ENCODE measurements at regions not wholly inside any gene's neighbourhood (a gene's known extent, or its start where the extent isn't known, plus 50 kb on each side); places are given as distances from the start of the nearest gene placed in this dataset.

- H3K36me3 ChIP-seq (replicated peaks in 1 of 2; ENCODE audit: insufficient read depth in 1 of 2, low read depth in 2 of 2) = no peaks in the 10 kb centered on the region
- ATAC-seq (no peak), DNase-seq (no peak)
- no peak overlapping the region for H3K4me3 ChIP-seq
- intact Hi-C loops (cut with DNase I) = no loop called here
- no peaks in the 10 kb centered on the region for H3K4me1 ChIP-seq
- no peaks in the 10 kb centered on the region for H3K27me3 ChIP-seq
- WGBS, 2 donors = 63 to 72% methylated on average over 4 of the region's 4 CpGs
- H3K27ac ChIP-seq = no peak overlapping the region
- TF ChIP-seq POLR2A (IDR thresholded peaks at IDR 0.05) (no peak), CTCF (IDR thresholded peaks at IDR 0.05) (no peak)
- H3K9me3 ChIP-seq = no peaks in the 10 kb centered on the region
Measured at GRCh38 chr11:127445476-127445875, 444.9 kb upstream of the KIRREL3 start.

GRCh38 chr11:127443297-127443696 is 442.7 kb upstream of the KIRREL3 start:
- DNase-seq (no peak), ATAC-seq (no peak)
- Histone ChIP-seq H3K27ac (no peak overlapping the region), H3K9me3 (no peaks in the 10 kb centered on the region), H3K4me1 (no peaks in the 10 kb centered on the region), H3K36me3 (replicated peaks in 1 of 2; ENCODE audit: insufficient read depth in 1 of 2, low read depth in 2 of 2) (no peaks in the 10 kb centered on the region), H3K27me3 (no peaks in the 10 kb centered on the region), H3K4me3 (no peak overlapping the region)
- WGBS, 2 donors = 33 to 45% methylated on average over 2 of the region's 2 CpGs
- TF ChIP-seq CTCF (IDR thresholded peaks at IDR 0.05) (no peak), POLR2A (IDR thresholded peaks at IDR 0.05) (no peak)
- intact Hi-C loops (cut with DNase I) = no loop called here

DNA sequence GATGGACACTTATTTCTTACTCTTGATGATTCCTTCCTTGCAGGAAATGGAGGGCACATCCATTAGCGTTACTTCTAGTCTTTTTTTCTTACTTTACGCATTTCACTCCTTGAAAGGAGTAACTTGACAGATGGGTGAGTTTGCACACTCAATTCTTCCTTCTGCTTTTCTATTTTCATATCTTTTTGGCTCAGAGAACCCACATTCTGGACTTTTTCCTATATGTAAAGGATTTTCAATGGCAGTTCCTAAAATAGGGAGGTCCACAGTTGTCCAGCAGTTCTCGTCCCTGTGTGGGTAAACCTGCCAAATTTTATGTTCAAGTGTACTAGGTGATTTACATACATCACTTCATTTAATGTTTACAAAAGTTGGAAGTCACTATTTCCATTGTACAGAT is 440.0 kb upstream of the KIRREL3 start:
- H3K9me3 ChIP-seq = no peaks in the 10 kb centered on the region
- no peaks in the 10 kb centered on the region for H3K36me3 ChIP-seq (replicated peaks in 1 of 2; ENCODE audit: insufficient read depth in 1 of 2, low read depth in 2 of 2)
- no peaks in the 10 kb centered on the region for H3K27me3 ChIP-seq
- intact Hi-C loops (cut with DNase I) = no loop called here
- H3K4me1 ChIP-seq = no peaks in the 10 kb centered on the region
- no peak overlapping the region for H3K4me3 ChIP-seq
- no peak overlapping the region for H3K27ac ChIP-seq
- DNase-seq (no peak), ATAC-seq (no peak)
- WGBS, 2 donors = 39 to 65% methylated on average over 3 of the region's 3 CpGs
- TF ChIP-seq POLR2A (IDR thresholded peaks at IDR 0.05) = no peak
- TF ChIP-seq CTCF (IDR thresholded peaks at IDR 0.05) = no peak

DNA sequence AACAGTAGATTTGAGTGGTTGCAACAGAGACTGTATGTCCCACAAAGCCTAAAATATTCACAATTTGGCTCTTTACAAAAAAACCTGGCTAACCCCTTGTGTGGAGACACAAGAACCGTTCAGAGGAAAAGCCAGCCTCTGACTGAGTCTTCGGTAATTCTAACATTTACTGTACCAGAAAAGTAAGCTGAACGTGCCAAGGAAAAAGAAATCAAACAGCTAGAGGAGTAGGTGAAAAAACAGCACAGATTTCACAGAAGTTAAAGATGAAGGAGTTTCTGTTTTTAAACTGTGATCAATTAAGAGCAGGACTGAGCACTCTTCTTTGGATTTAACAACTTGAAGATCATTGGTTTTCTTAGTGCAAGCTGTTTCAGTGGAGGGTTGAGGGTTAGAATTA is 424.7 kb upstream of the KIRREL3 start:
- intact Hi-C loops (cut with DNase I) = no loop called here
- ATAC-seq (no peak), DNase-seq (no peak)
- Histone ChIP-seq H3K36me3 (replicated peaks in 1 of 2; ENCODE audit: insufficient read depth in 1 of 2, low read depth in 2 of 2) (no peaks in the 10 kb centered on the region), H3K9me3 (no peaks in the 10 kb centered on the region), H3K4me3 (no peak overlapping the region), H3K27me3 (no peaks in the 10 kb centered on the region), H3K4me1 (no peaks in the 10 kb centered on the region), H3K27ac (no peak overlapping the region)
- TF ChIP-seq POLR2A (IDR thresholded peaks at IDR 0.05) (no peak), CTCF (IDR thresholded peaks at IDR 0.05) (no peak)
- 64 to 68% methylated on average over 3 of the region's 3 CpGs for WGBS, 2 donors

- no peak for ATAC-seq
- no peaks in the 10 kb centered on the region for H3K36me3 ChIP-seq (replicated peaks in 1 of 2; ENCODE audit: insufficient read depth in 1 of 2, low read depth in 2 of 2)
- no peak for DNase-seq
- H3K9me3 ChIP-seq = no peaks in the 10 kb centered on the region
- no peaks in the 10 kb centered on the region for H3K27me3 ChIP-seq
- no peaks in the 10 kb centered on the region for H3K4me1 ChIP-seq
- 71 to 83% methylated on average over 2 of the region's 2 CpGs for WGBS, 2 donors
- TF ChIP-seq POLR2A (IDR thresholded peaks at IDR 0.05) (no peak), CTCF (IDR thresholded peaks at IDR 0.05) (no peak)
- H3K4me3 ChIP-seq = no peak overlapping the region
- intact Hi-C loops (cut with DNase I) = no loop called here
- no peak overlapping the region for H3K27ac ChIP-seq
Measured at GRCh38 chr11:127424661-127425060, 424.1 kb upstream of the KIRREL3 start.

Data from body of pancreas (tissue), 4 donors.